IPS-20b (cell line): ENCODE measurements at regions not wholly inside any gene's neighbourhood (a gene's known extent, or its start where the extent isn't known, plus 50 kb on each side); places are given as distances from the start of the nearest gene placed in this dataset.

Source experiments
- H3K27ac ChIP-seq: one replicate; pipeline ENCODE4 v1.5.1; 2013; ENCODE audit warnings: low read length
- H3K27me3 ChIP-seq: 2 replicates; pipeline ENCODE4 v1.6.1; 2013; ENCODE audit warnings: mild to moderate bottlenecking, low read length, inconsistent platforms; ENCODE audit not compliant: insufficient read depth
- H3K36me3 ChIP-seq: 2 replicates; pipeline ENCODE4 v1.6.1; 2013; ENCODE audit warnings: low read depth, mild to moderate bottlenecking, inconsistent platforms, low read length, moderate library complexity; ENCODE audit not compliant: insufficient read depth
- H3K4me1 ChIP-seq: 2 replicates; pipeline ENCODE4 v1.6.1; 2013; ENCODE audit warnings: mild to moderate bottlenecking, control low read depth, inconsistent platforms, low read length, moderate library complexity; ENCODE audit not compliant: insufficient read depth
- H3K4me3 ChIP-seq: 2 replicates; pipeline ENCODE4 v1.5.1; 2013; ENCODE audit warnings: mild to moderate bottlenecking, low read length, inconsistent platforms
- H3K9ac ChIP-seq: 2 replicates; pipeline ENCODE4 v1.6.1; 2013; ENCODE audit warnings: low read depth, mild to moderate bottlenecking, inconsistent platforms, low read length, moderate library complexity
- H3K9me3 ChIP-seq: 2 replicates; pipeline ENCODE4 v1.6.1; 2013; ENCODE audit warnings: mild to moderate bottlenecking, low read depth, low read length, inconsistent platforms; ENCODE audit not compliant: insufficient read depth

DNA sequence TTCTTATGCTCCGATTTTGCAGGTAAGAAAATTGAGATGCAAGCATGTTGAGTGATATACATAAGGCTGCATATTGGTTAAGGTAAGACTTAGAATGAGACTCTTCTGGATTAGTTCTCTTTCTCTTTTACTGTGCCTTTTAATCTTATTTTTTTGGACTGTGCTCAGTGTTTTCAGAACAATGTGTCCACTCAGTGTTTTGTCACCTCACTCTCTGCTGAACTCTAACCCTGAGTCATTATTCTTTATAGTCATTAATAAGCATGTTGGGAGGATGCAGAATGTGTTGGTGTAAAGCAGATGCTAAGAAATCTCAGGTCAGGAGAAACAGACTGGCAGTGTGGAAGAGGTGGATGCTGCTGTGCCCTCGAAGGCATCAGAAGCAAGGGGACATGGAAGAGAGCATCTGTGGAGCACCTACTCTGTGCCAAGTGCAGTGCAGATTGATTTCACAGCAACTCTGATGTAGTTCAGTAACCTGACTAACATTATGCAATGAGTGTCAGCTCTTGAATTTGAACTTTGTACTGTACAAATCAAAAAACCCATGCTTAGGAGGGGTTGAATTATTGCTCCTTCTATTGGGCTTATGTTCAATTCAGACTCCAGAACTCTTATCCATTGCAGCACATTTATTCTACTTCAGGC is 80.7 kb upstream of the LARGE1 start:
- Histone ChIP-seq H3K36me3 (no peaks in the 10 kb centered on the region), H3K9me3 (peaks cover 45% of the 10 kb centered on the region; the same call in 1 of the 2 replicates), H3K27ac (no peak overlapping the region), H3K4me1 (no peaks in the 10 kb centered on the region), H3K27me3 (no peaks in the 10 kb centered on the region), H3K9ac (no peak overlapping the region), H3K4me3 (no peak overlapping the region)

DNA sequence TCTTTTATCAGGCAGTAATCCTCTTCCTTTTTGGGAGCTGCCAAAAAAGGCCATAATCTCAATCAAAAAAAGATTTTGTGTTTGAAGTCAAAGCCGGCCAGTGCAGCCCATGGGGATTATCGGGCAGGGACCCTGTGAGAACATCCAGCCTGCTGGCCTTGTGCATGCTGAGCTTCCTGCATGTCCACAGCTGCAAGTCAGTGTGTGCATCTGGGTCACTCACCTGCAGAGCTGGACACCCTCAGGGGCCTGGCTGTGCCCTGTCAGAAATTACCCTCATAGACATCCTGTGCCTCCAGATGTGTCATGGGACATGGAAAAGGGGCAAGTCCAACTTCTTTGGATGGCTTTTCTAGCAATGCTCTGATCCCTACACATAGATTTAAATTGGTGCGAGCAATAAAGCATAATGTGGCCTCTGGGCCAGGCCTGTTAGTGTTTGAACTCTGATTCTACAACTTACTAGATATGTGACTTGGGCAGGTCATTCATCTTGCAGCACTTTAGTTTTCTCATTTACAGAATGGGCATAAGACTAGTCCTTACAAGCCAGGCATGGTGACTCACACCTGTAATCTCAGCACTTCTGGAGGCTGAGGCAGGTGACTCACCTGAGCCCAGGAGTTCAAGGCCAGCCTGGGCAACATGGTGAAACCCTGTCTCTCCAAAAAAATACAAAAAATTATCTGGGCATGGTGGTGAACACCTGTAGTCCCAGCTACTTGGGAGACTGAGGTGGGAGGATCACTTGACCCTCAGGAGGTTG is 81.6 kb upstream of the LARGE1 start:
- Histone ChIP-seq H3K27me3 (no peaks in the 10 kb centered on the region), H3K9ac (no peak overlapping the region), H3K4me3 (no peak overlapping the region), H3K4me1 (no peaks in the 10 kb centered on the region), H3K27ac (no peak overlapping the region), H3K9me3 (peaks cover 45% of the 10 kb centered on the region; the same call in 1 of the 2 replicates), H3K36me3 (no peaks in the 10 kb centered on the region)

DNA sequence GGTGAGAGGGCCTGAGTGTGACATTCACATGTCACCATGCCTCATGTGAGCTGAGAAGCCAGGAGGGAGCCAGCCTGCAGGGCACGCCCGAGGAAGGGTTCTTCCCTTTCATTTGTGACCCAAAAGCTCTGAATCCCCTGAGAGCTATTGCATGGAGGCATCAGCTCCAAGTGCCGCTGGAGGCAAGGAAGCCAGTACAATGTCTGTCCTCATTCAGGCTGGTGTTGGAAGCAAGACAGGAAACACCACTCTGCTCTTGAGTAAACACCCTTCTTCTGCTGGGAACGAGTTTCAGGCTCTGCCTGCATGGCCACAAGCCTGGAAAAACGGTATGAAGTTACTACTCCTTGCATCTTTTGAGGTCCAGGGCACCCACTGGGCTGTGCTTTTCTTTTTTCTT is 83.8 kb upstream of the LARGE1 start:
- Histone ChIP-seq H3K4me1 (no peaks in the 10 kb centered on the region), H3K9ac (no peak overlapping the region), H3K4me3 (no peak overlapping the region), H3K9me3 (peaks cover 44% of the 10 kb centered on the region; the same call in 1 of the 2 replicates), H3K27ac (no peak overlapping the region), H3K36me3 (no peaks in the 10 kb centered on the region), H3K27me3 (no peaks in the 10 kb centered on the region)

DNA sequence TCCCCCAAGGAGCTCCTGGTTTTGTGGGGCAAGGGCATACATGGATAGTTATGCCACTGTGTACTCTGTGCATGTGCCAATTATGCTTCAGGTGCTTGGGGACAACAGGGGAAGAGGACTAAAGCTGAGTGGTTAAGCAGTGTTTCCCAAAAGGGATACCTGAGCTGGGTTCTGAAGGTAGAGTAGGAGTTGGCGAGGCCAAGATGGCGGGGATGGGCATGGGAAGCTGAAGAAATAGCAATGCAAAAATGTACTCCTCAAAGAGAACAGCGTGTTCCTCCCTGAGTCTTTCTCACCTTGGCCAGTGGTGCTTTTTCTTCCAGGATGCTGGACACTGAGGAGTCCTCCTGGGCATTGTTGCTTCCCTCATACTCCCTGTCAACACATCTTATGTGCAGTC is 90.0 kb upstream of the LARGE1 start:
- Histone ChIP-seq H3K9me3 (peaks cover 28% of the 10 kb centered on the region), H3K9ac (no peak overlapping the region), H3K4me3 (no peak overlapping the region), H3K27me3 (no peaks in the 10 kb centered on the region), H3K4me1 (no peaks in the 10 kb centered on the region), H3K36me3 (no peaks in the 10 kb centered on the region), H3K27ac (no peak overlapping the region)

DNA sequence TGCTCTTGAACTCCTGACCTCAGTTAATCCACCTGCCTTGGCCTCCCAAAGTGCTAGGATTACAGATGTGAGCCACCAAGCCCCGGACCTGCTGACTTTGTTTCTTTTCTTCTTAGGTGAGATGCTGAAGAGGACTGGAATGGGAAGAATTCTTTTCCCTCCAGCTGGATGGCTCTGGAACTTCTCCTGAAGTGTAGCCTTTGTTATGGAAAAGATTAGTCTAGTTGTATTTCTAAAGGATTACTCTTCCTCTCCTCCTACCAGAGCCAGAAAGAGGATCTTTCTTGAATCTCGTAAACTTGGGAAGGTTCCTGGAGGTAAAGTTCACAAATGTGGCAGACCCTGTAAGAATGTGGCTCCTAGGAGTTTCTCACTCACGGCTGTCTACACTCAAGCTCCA is 95.4 kb upstream of the LARGE1 start:
- Histone ChIP-seq H3K27me3 (no peaks in the 10 kb centered on the region), H3K9ac (no peak overlapping the region), H3K36me3 (no peaks in the 10 kb centered on the region), H3K9me3 (peaks cover 18% of the 10 kb centered on the region), H3K4me1 (no peaks in the 10 kb centered on the region), H3K4me3 (no peak overlapping the region), H3K27ac (no peak overlapping the region)

DNA sequence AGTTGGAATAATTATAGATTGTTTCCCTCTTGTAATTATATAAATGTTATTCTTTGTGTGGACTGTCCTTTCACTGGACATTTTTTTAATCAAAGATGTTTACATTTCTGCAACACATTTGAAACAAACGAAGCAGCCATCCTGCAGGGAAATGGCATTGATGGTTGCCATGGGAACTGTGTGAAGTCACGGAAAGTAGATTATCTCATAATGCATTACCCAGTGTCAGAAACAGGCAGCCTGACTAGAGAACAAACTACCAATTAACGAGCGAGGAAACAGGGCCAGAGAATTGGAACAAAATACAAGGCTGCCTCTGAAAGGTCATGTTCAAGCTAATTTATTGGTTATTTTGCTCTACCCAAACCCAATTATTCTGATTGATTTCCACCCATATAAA is 96.9 kb upstream of the LARGE1 start:
- no peak overlapping the region for H3K27ac ChIP-seq
- no peak overlapping the region for H3K9ac ChIP-seq
- no peaks in the 10 kb centered on the region for H3K27me3 ChIP-seq
- no peaks in the 10 kb centered on the region for H3K36me3 ChIP-seq
- no peaks in the 10 kb centered on the region for H3K4me1 ChIP-seq
- H3K9me3 ChIP-seq: peaks cover 18% of the 10 kb centered on the region
- H3K4me3 ChIP-seq: no peak overlapping the region

DNA sequence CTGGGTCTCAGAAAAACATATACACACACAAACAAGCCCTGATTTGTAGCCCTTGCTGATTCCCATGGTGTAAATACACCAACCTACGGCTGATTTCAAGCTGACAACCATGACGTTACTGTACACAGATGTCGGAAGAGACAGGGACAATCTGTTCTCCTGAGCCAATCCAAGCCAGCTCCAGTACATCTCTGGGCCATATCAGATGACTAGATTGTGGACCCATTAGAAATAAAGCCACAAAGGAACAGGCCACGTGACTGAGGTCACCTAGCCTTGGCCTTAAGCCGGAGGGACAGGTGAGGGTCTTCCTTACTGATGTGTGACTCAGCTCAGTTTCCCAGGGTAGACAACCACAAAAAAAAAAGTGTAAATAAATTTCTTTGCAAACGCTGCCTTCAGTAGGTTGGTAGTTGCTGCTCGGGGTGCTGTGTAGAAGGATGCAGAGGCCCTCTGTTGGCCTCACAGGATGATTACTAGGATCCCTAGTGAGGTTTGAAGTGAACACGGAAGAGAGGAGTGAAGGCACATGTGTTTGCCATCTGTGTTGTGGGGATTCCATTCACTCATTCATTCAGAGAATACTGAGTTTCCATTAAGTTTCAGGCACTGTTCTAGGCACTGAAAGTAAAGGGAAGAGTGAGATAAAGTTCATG is 99.0 kb upstream of the LARGE1 start:
- Histone ChIP-seq H3K27ac (no peak overlapping the region), H3K27me3 (no peaks in the 10 kb centered on the region), H3K9ac (no peak overlapping the region), H3K9me3 (peaks cover 8% of the 10 kb centered on the region), H3K4me3 (no peak overlapping the region), H3K36me3 (no peaks in the 10 kb centered on the region), H3K4me1 (no peaks in the 10 kb centered on the region)

DNA sequence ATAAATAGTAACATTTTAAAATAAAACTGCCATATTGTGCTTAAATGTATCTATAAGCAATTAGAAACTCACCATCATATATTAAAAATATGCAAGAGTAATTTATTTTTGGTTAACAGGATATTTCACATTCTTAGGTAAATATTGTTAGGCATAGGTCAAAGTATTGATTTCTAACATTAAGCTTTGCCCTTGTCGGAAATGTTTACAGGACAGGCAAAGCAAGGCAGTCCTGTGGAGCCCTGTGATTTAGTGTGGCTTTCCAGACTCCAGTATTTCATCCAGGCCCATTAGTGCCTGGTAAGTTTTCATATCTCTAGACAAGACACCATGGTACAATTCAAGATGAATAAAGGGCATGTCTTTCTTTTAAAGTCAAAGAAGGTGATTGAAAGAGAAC is 114.9 kb upstream of the LARGE1 start:
- no peaks in the 10 kb centered on the region for H3K27me3 ChIP-seq

DNA sequence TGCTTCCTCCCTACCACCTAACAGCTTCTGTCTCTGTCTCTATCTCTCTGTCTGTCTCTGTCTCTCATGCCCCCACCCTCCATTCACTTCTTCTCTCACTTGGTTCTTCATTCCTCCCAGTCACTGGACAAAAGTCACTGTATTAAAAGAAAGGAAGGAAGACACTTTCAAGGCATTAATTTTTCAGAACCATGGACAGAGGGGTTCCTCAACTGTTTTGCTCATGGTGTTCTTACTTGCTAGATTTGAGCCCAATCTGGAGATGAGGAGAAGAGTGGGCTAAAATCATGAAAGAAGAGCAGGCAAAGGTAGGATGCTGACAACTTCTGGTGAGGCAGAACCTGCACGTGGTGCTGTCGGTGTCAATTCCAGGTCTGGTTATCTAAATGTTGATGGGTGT is 116.7 kb upstream of the LARGE1 start:
- Histone ChIP-seq H3K4me3 (no peak overlapping the region), H3K27me3 (no peaks in the 10 kb centered on the region), H3K9ac (no peak overlapping the region), H3K9me3 (no peaks in the 10 kb centered on the region), H3K36me3 (no peaks in the 10 kb centered on the region), H3K4me1 (no peaks in the 10 kb centered on the region), H3K27ac (no peak overlapping the region)

More for the DNA sequence above, 114.9 kb upstream of the LARGE1 start:
- no peak overlapping the region for H3K9ac ChIP-seq
- no peak overlapping the region for H3K27ac ChIP-seq
- H3K36me3 ChIP-seq: no peaks in the 10 kb centered on the region
- H3K9me3 ChIP-seq: no peaks in the 10 kb centered on the region; the same call in none of the 2 replicates
- H3K4me1 ChIP-seq: no peaks in the 10 kb centered on the region
- no peak overlapping the region for H3K4me3 ChIP-seq

DNA sequence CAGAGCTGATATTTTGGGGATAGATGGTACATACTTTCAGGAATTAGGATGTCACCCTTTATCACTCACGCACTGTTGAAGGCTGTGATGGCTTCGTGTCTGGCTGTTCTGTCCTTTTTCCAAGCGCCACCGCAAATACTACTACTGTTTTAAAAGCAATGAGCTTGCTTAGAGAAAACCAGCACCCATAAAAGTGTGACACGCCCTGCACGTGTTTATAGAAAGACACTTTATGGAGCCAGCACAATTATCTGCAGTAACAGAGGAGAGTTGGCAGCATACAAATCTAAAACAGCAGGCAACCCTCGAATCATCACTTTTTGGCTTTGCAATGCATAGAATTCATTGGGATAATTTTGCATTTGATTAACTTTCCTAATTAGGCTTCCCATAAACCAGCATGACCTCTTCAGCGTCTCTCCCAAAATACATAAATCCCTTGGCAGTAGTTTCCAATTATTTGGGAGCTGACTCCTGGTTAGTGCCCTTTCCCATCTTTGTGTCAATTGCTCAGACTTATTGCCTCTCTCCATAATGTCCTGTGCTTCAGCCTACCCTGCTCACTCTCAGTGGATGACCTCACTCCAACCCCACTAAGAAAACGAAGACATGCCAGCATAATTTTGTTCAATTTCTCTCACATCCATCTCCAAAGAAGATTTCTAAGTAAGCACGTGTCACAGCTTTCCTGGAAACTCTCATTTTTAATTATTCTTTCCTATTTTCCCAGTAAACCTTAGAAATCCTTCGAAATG is 118.7 kb upstream of the LARGE1 start:
- no peaks in the 10 kb centered on the region for H3K9me3 ChIP-seq
- H3K9ac ChIP-seq: no peak overlapping the region
- no peak overlapping the region for H3K27ac ChIP-seq
- H3K27me3 ChIP-seq: no peaks in the 10 kb centered on the region
- no peak overlapping the region for H3K4me3 ChIP-seq
- H3K36me3 ChIP-seq: no peaks in the 10 kb centered on the region
- H3K4me1 ChIP-seq: no peaks in the 10 kb centered on the region

DNA sequence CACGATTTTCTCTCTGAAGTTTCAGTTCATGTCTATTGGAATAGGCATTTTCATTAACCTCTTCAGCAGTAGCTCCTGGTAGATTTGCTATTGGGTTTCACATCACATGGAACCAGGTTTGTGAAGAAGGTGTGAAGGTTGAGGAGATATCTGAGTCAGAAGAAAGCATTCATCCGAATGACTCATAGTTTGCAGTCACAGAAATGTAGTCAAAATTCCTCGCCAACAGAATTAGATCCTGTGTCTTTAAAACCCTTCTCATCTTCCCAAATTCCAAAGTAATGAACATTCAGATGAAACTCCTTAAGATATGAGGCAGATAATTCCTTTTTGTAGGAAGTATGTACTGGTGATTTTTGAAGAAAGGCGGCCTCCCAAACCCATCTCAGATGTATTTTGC is 125.0 kb upstream of the LARGE1 start:
- no peak overlapping the region for H3K27ac ChIP-seq
- H3K9me3 ChIP-seq: no peaks in the 10 kb centered on the region
- H3K4me3 ChIP-seq: no peak overlapping the region
- H3K9ac ChIP-seq: no peak overlapping the region
- no peaks in the 10 kb centered on the region for H3K4me1 ChIP-seq
- no peaks in the 10 kb centered on the region for H3K36me3 ChIP-seq
- H3K27me3 ChIP-seq: no peaks in the 10 kb centered on the region
